Suppressor macrophage (primary cell): ENCODE measurements at regions not wholly inside any gene's neighbourhood (a gene's known extent, or its start where the extent isn't known, plus 50 kb on each side); places are given as distances from the start of the nearest gene placed in this dataset.
"Not testable (repeated sequence)": the region's sequence is repeated elsewhere in the genome, so short reads cannot be mapped to it uniquely, and the experiment has no call there.

Source experiments
- DNase-seq, 4 experiments: peaks; one replicate each; pipeline ENCODE4 v3.0.0-alpha.2; 2020 to 2022

- DNase-seq: no peak
Observed at GRCh38 chr7:108815815-108816214, 246.1 kb downstream of the DNAJB9 start.

DNA sequence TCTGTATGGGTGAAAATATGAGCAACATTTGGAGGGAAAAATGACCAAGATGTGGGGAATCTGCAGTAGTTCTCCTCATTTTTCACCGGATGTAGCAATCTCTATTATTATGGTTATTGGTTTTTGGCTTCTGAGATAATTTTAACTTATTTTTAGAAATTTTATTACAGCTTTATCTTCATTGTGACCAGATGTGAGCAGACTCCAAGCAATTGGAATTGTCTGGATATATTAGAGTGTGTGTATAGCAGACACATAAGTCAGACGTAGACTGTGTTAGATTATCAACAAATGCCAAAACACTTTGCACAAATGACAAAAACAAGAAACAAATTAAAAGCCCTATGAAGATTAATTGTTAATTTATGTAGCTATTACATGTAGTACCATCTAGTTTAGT lies 249.1 kb downstream of the DNAJB9 start:
- no peak for DNase-seq

DNA sequence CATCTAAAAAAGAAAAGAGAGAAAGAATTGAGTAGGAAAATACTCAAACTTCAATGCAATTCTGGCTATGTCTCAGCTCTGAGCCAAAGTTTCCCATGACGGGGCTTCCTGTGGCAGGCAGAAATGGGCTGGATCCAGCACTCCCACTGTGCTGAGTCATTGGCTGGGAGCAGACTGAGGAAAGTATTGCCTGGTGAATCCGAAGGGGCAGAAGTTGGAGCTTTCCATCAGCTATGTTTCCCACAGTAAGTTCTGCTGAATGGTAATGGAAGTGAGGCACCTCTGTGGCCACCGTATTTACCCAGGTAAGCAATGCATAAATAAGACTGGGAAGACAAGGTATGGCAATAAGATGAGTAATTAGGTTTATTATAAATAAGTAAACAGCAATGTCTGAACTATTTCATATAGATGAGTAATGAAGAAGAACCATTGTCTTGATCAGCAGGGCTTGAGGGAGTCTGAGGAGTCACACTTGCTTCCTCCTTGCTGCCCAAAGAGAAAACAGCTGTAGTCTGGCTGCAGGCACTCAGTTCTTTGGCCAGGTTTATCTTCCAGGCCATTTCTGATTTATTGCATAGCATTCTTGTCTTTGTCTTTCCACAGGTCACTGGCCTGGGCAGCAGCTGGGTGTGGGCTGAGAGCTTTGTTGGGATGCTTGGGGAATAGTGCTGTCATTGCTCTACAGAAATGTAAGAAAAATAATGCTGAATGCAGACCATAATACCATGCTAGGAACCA lies 255.3 kb downstream of the DNAJB9 start:
- no peak for DNase-seq

DNA sequence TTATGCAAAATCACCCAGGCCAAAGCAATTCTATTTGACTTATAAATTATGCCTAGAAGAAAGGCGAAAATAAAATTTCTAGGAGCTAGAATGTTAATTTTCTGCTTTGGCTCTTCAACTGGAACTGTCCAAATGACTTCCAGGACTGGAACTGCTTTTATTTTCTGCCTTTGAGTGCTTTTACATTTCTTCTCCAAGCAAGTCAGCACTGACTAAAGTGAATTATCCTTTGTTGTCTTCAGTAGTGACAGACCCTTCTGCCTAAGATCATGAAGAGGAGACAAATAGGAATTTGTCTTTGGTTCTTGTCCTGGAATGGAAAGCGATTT lies 255.9 kb downstream of the DNAJB9 start:
- DNase-seq: no peak

DNA sequence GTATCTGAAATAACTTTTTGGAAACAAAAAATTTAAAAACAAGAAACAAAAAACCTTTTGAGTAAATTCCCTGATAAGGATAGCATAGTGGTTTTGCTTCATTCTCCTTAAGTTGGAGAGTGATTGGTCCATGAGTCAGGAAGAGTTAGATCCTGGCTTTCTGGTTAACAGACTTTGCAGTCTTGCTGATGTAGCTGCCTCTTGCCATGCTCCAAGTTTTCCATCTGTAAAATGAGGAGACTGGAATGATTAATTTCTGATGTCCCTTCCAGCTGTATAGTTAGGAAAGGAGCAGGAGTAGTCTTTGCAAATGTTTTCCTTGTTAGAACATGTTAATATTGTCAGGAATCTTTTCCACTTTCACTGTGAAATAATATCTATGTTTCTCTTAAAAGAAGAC lies 266.6 kb downstream of the DNAJB9 start:
- DNase-seq: no peak

- no peak for DNase-seq
Observed at GRCh38 chr7:108838198-108838597, 268.5 kb downstream of the DNAJB9 start.

DNA sequence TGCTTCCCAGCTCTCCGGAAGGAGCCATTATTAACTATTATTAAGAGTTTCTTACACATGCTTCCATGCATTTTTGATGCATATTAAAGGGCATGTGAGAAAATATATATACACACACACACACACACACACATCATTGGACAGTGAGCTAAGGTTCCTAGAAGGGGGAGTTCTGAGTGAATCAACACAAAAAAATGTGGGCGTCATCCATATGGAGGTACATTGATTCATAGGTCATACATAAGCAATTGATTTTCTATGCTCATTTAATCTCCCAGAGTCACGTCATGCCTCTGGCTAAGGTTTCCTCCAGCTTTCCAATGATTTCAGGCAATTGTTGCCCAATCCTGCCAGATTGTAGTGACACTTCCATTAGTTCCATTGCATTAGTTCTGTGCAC lies 269.4 kb downstream of the DNAJB9 start:
- DNase-seq: no peak

DNA sequence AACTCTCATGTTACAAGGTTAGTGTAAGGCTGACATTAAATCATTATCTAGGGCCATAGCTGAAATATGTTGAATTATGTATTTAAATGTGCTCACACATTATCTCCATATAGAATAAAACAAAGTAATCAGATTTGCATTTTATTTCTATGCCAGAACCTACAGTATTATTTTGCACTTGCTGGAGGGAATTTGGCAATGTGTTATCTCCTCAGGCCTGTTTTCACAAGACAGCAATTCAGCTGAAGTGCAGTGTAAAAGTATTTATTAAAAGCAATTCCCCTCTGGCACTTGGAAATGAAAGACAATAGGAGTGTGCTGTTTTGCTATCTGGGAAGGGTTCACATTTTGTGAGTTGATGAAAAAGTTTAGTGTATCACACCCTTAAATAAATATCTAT lies 276.3 kb downstream of the DNAJB9 start:
- DNase-seq: no peak

DNA sequence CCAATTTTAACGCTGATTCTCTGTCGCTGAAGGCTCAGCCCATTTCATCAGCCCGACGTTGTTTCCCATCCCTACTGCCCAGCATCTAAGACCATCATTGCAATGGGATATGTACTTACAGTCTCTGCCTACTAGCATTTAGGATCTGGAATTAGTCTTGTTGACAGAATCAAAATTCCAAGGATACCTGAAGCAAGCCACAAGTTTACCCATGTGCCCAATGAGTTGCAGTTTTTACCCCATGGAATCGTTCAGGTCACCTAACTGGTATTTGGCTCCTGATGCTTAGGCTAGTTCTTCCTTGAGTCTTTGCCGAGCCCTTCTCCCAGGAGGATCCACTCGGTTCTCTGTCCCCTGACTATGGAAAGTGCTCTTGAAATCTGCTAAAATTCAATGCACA lies 276.8 kb downstream of the DNAJB9 start:
- no peak for DNase-seq

DNA sequence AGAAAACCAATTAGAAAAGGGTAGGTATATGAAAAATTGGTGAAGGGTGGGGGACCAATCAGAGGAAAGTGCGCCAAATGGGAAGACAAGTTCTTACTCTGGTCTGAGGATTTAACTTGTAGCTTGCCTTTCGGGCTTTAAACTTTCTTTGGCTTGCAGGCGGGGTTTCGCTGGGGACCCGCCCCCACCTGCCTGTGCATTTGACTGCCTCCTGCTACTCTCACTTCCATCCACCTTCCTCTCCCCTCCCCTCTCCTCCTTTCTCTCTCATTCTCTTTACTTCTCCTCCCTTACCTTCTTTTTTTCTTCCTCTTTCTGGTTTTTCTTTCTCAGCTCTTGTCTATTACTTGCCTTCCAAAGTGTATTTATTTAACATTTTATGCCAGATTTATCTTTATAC lies 278.8 kb downstream of the DNAJB9 start:
- DNase-seq: no peak

- DNase-seq: no peak
Observed at GRCh38 chr7:108860615-108861014, 290.9 kb downstream of the DNAJB9 start.

DNA sequence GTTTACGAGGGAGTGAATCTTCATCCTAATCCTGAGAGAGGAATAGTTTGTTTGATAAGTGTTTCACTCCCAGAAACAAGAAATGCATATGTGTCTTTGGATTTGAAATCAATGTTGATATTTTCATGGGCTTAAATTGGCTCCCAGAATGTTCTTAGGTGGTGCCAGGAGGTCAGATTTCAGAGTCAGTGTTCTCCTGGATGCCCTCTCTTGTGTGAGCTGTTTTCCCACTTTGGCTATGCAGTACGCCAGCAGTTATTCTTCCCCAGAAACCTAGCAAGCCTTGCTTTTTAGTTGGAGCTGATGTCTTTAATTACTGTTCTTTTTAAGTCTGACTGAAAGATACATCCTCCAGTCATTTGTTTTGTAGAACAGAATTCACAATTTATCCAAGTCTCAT lies 291.4 kb downstream of the DNAJB9 start:
- DNase-seq: no peak

- no peak for DNase-seq
Observed at GRCh38 chr7:108863227-108863848, 293.7 kb downstream of the DNAJB9 start.

DNA sequence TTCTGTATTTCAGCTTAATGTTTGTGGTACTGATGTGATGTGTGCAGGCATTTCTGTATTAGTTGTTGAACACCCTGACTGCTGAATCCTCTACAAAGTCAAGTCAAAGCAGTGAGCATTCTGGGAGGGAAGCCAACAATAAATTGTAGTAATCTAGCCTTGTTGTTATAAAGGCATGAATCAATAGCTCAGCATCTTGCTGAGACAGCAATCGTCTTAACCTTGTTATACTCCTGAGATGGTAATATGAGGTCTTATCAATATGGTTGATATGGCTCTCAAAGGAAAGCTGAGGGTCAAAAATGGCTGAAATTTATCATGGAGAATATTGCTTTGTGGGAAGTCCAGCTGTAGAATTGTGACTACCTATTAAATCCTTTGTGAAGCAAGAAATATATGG lies 299.4 kb downstream of the DNAJB9 start:
- DNase-seq: no peak

GRCh38 chr7:108875139-108875538 lies 305.5 kb downstream of the DNAJB9 start:
- no peak for DNase-seq

- no peak for DNase-seq
Observed at GRCh38 chr7:108890862-108891261, 321.2 kb downstream of the DNAJB9 start.

GRCh38 chr7:108908456-108908855 lies 338.8 kb downstream of the DNAJB9 start:
- no peak for DNase-seq

- DNase-seq: no peak
Observed at GRCh38 chr7:108911016-108911415, 341.3 kb downstream of the DNAJB9 start.

DNA sequence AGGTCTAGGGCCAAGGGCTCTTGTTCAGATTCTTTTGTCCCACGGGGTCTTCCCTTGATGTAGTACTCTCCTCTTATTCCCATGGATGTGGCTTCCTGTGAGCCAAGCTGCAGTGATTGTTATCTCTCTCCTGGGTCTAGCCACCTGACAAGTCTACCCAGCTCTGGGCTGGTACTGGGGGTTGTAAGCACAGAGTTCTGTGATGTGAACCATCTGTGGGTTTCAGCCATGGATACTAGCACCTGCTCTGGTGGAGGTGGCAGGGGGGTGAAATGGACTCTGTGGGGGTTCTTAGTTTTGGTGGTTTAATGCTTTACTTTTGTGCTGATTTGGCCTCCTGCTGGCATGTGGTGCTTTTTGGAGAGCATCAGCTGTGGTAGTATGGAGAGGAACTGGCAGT lies 350.8 kb downstream of the DNAJB9 start:
- DNase-seq: no peak

DNA sequence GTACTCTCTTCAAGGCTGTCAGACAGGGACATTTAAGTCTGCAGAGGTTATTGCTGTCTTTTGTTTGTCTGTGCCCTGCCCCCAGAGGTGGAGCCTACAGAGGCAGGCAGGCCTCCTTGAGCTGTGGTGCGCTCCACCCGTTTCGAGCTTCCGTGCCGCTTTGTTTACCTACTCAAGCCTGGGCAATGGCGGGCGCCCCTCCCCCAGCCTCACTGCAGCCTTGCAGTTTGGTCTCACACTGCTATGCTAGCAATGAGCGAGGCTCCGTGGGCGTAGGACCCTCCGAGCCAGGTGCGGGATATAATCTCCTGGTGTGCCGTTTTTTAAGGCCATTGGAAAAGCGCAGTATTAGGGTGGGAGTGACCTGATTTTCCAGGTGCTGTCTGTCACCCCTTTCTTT lies 373.4 kb downstream of the DNAJB9 start:
- not testable (repeated sequence) for DNase-seq

- no peak for DNase-seq
Observed at GRCh38 chr7:108947526-108947925, 377.9 kb downstream of the DNAJB9 start.

DNA sequence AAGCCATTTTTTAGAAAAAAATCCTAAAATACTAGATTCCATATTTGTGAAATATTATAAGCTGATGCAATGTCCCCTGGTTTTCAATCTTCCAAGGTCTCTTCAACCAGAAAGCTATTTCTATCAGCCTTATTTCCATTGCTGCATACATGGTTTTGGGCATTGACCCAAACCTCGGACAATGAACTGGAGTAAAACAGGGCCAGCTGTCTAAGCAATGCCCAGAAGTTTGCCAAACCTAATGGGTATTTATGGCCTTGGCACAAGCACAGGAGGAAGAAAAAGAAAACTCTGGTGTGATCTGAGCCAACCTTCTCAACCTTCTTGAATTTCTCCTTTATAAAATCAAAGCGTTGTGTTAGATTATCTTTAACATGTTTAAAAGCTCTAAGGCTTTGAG lies 402.3 kb downstream of the DNAJB9 start:
- DNase-seq: no peak

- DNase-seq: no peak
Observed at GRCh38 chr7:108973075-108973474, 403.4 kb downstream of the DNAJB9 start.

- DNase-seq: no peak
Observed at GRCh38 chr7:108974641-108975040, 405.0 kb downstream of the DNAJB9 start.

DNA sequence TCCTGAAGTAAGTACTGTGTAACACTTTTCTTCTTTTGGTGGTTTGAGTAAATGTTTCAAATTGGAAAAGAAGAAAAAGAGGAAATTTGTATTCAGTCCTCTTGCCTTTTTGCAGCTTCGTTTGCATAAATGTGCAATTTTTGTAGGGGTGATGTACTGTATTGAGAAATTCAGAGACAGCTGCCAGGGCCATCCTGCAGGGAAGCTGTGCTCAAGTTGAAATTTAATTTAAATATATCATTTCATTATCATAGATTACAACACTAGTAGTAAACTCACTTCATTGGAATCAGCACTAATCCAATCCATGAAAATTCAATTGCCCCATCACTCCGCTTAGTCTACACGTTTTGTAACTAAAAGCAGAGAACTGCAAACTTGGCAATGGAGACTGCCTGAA lies 415.4 kb downstream of the DNAJB9 start:
- no peak for DNase-seq
